ENCODE measurements at regions not wholly inside any gene's neighbourhood (a gene's known extent, or its start where the extent isn't known, plus 50 kb on each side); places are given as distances from the start of the nearest gene placed in this dataset.
A peak's percentile ranks its signal among the peaks of the same experiment; 100 is the strongest.

GRCh38 chr2:5905661-5906060, 213.5 kb downstream of the SOX11 start:
- no peak overlapping the region for H3K27ac ChIP-seq
- no peak for TF ChIP-seq ZFX (IDR thresholded peaks at IDR 0.05)
- TF ChIP-seq, protein P1, sequence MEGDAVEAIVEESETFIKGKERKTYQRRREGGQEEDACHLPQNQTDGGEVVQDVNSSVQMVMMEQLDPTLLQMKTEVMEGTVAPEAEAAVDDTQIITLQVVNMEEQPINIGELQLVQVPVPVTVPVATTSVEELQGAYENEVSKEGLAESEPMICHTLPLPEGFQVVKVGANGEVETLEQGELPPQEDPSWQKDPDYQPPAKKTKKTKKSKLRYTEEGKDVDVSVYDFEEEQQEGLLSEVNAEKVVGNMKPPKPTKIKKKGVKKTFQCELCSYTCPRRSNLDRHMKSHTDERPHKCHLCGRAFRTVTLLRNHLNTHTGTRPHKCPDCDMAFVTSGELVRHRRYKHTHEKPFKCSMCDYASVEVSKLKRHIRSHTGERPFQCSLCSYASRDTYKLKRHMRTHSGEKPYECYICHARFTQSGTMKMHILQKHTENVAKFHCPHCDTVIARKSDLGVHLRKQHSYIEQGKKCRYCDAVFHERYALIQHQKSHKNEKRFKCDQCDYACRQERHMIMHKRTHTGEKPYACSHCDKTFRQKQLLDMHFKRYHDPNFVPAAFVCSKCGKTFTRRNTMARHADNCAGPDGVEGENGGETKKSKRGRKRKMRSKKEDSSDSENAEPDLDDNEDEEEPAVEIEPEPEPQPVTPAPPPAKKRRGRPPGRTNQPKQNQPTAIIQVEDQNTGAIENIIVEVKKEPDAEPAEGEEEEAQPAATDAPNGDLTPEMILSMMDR (conservative IDR thresholded peaks at IDR 0.05), result no peak

- no peak overlapping the region for H3K27ac ChIP-seq
- no peak for TF ChIP-seq ZFX (IDR thresholded peaks at IDR 0.05)
- TF ChIP-seq, protein P1 (conservative IDR thresholded peaks at IDR 0.05), result no peak
Measured at GRCh38 chr2:5908071-5908470, 215.9 kb downstream of the SOX11 start.

DNA sequence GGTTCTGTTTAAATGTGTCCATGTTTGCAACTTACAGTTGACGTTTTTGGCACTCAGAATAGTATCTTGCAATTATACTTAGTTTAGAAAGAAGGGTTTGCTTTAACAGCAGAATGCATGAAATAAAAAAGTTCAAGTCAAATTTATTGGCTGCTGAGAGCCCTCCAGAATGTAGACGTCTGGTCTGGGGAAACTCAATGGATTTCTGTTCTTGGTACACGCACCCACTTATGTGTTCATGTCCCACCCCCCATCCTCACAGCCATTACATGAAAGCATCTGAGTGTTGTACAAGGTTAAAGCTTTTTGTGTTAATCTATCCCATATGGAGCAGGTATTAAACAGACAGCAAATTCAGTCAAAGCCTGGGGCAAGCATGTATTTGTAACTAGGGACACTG, 219.5 kb downstream of the SOX11 start:
- TF ChIP-seq, protein P1 (conservative IDR thresholded peaks at IDR 0.05), result no peak
- no peak for TF ChIP-seq ZFX (IDR thresholded peaks at IDR 0.05)
- no peak overlapping the region for H3K27ac ChIP-seq

GRCh38 chr2:5913711-5914395, 221.7 kb downstream of the SOX11 start:
- TF ChIP-seq ZFX (IDR thresholded peaks at IDR 0.05), result no peak
- TF ChIP-seq, protein P1 (conservative IDR thresholded peaks at IDR 0.05), result no peak
- no peak overlapping the region for H3K27ac ChIP-seq

DNA sequence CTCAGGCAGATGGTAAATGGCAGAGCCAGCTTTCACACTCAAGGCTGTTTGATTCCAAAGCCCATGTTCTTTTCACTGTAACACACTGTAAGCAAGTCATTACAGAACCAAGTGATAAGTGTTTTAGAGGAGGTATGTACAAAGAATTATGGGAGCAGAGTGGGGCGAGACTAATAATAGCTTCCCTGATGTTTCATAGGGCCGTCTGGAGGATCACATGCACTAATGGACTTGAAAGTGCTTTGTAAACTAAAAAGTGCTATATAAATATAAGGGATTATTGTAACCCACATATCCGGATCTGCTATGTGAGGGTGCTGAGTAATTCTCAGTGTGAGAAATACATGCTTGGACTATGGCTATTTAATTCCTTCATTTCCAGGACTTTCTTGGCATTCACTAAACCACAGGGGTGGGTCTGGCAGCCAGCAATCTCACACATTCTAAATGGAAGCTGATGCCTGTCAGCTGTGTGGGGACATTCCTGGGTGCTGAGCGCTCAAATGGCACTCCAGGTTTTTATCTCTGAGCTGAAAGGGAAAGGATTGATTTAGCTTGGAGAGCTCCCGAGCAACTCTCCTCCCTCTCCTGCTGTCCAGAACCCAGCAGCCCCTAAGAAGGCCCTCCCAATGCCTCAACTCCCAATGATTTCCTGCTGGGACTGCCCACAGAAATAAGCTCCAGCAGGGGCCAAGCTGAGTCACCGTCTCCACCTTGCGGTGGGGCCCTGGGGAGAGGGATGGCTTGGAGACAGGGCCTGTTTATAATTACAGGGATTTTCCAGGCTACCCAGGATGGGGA, 222.8 kb downstream of the SOX11 start:
- H3K27ac ChIP-seq, result no peak overlapping the region
- TF ChIP-seq, protein P1 (conservative IDR thresholded peaks at IDR 0.05), result no peak
- TF ChIP-seq ZFX (IDR thresholded peaks at IDR 0.05), result no peak

GRCh38 chr2:5915881-5916310, 223.7 kb downstream of the SOX11 start:
- no peak overlapping the region for H3K27ac ChIP-seq
- TF ChIP-seq, protein P1 (conservative IDR thresholded peaks at IDR 0.05), result peak; percentile 77
- no peak for TF ChIP-seq ZFX (IDR thresholded peaks at IDR 0.05)

GRCh38 chr2:5921081-5921642, 229.0 kb downstream of the SOX11 start:
- TF ChIP-seq, protein P1 (conservative IDR thresholded peaks at IDR 0.05), result no peak

More at GRCh38 chr2:5921081-5921642, 229.0 kb downstream of the SOX11 start:
- no peak overlapping the region for H3K27ac ChIP-seq
